WTC11 (cell line): ENCODE measurements at regions not wholly inside any gene's neighbourhood (a gene's known extent, or its start where the extent isn't known, plus 50 kb on each side); places are given as distances from the start of the nearest gene placed in this dataset.

Experiments
- ATF1 ChIP-seq: sonication (generic); formaldehyde crosslinking; IDR thresholded peaks from 2 replicates; pipeline ENCODE4 v1.8.1; 2023; ENCODE audit warnings: mild to moderate bottlenecking, moderate library complexity, missing genetic modification reagents
- CREM ChIP-seq: sonication (generic); formaldehyde crosslinking; IDR thresholded peaks from 2 replicates; pipeline ENCODE4 v1.8.1; 2022; ENCODE audit warnings: mild to moderate bottlenecking, missing genetic modification reagents, moderate library complexity
- CTCF ChIP-seq: fragments of 200-600 bp; IDR thresholded peaks from 2 replicates; pipeline ENCODE4 v1.8.0; 2022; ENCODE audit warnings: antibody characterized with exemption
- E2F5 ChIP-seq: sonication (generic); formaldehyde crosslinking; IDR thresholded peaks from 2 replicates; pipeline ENCODE4 v1.8.1; 2022; ENCODE audit warnings: mild to moderate bottlenecking, moderate library complexity, missing genetic modification reagents
- KAT7 ChIP-seq: sonication (generic); formaldehyde crosslinking; IDR thresholded peaks from 2 replicates; pipeline ENCODE4 v1.8.1; 2023; ENCODE audit warnings: missing genetic modification reagents, mild to moderate bottlenecking, borderline replicate concordance
- TEAD1 ChIP-seq: sonication (generic); formaldehyde crosslinking; IDR thresholded peaks from 2 replicates; pipeline ENCODE4 v1.8.0; 2022; ENCODE audit warnings: mild to moderate bottlenecking, missing genetic modification reagents
- ZBTB21 ChIP-seq: sonication (generic); formaldehyde crosslinking; IDR thresholded peaks from 2 replicates; pipeline ENCODE4 v1.8.1; 2023; ENCODE audit warnings: mild to moderate bottlenecking, missing genetic modification reagents, borderline replicate concordance
- TF ChIP-seq, protein P1 (sequence below): sonication (generic); formaldehyde crosslinking; IDR thresholded peaks from 2 replicates; pipeline ENCODE4 v1.8.1; 2023; ENCODE audit warnings: mild to moderate bottlenecking, missing genetic modification reagents
- TF ChIP-seq, protein P2 (sequence below): sonication (generic); formaldehyde crosslinking; conservative IDR thresholded peaks from 2 replicates; pipeline ENCODE4 v1.8.1; 2023; ENCODE audit warnings: mild to moderate bottlenecking, low read depth, missing genetic modification reagents, moderate library complexity
- TF ChIP-seq, protein P3 (sequence below): sonication (generic); formaldehyde crosslinking; IDR thresholded peaks from 2 replicates; pipeline ENCODE4 v1.8.0; 2022; ENCODE audit warnings: mild to moderate bottlenecking, missing genetic modification reagents
- TF ChIP-seq, protein P4 (sequence below): sonication (generic); formaldehyde crosslinking; IDR thresholded peaks from 2 replicates; pipeline ENCODE4 v1.8.0; 2022; ENCODE audit warnings: mild to moderate bottlenecking, missing genetic modification reagents

DNA sequence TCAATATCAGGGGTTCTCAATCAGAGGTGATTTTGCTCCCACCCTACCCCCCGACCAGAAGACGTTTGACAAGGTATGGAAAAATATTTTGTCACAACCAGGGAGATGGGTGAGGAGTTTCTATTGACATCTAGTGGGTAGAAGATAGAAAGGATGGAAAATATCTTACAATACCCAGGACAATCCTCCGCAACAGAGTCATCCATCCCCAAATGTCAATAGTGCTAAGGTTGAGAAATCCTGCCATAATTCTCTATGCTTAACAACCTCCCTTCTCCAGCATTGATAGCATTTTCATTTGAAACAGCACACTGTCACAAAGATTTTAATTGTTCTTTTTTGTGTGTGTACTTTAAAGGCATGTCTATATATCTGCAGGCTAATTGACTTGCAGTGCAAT, 890.5 kb downstream of the PDHA2 start:
- no peak for TF ChIP-seq E2F5 (CRISPR knock-in tag)
- TF ChIP-seq ATF1 (CRISPR knock-in tag): no peak
- TF ChIP-seq CTCF: no peak
- TF ChIP-seq, protein P1, sequence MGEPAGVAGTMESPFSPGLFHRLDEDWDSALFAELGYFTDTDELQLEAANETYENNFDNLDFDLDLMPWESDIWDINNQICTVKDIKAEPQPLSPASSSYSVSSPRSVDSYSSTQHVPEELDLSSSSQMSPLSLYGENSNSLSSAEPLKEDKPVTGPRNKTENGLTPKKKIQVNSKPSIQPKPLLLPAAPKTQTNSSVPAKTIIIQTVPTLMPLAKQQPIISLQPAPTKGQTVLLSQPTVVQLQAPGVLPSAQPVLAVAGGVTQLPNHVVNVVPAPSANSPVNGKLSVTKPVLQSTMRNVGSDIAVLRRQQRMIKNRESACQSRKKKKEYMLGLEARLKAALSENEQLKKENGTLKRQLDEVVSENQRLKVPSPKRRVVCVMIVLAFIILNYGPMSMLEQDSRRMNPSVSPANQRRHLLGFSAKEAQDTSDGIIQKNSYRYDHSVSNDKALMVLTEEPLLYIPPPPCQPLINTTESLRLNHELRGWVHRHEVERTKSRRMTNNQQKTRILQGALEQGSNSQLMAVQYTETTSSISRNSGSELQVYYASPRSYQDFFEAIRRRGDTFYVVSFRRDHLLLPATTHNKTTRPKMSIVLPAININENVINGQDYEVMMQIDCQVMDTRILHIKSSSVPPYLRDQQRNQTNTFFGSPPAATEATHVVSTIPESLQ: no peak
- TF ChIP-seq, protein P2, sequence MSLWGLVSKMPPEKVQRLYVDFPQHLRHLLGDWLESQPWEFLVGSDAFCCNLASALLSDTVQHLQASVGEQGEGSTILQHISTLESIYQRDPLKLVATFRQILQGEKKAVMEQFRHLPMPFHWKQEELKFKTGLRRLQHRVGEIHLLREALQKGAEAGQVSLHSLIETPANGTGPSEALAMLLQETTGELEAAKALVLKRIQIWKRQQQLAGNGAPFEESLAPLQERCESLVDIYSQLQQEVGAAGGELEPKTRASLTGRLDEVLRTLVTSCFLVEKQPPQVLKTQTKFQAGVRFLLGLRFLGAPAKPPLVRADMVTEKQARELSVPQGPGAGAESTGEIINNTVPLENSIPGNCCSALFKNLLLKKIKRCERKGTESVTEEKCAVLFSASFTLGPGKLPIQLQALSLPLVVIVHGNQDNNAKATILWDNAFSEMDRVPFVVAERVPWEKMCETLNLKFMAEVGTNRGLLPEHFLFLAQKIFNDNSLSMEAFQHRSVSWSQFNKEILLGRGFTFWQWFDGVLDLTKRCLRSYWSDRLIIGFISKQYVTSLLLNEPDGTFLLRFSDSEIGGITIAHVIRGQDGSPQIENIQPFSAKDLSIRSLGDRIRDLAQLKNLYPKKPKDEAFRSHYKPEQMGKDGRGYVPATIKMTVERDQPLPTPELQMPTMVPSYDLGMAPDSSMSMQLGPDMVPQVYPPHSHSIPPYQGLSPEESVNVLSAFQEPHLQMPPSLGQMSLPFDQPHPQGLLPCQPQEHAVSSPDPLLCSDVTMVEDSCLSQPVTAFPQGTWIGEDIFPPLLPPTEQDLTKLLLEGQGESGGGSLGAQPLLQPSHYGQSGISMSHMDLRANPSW: no peak
- TF ChIP-seq, protein P3, sequence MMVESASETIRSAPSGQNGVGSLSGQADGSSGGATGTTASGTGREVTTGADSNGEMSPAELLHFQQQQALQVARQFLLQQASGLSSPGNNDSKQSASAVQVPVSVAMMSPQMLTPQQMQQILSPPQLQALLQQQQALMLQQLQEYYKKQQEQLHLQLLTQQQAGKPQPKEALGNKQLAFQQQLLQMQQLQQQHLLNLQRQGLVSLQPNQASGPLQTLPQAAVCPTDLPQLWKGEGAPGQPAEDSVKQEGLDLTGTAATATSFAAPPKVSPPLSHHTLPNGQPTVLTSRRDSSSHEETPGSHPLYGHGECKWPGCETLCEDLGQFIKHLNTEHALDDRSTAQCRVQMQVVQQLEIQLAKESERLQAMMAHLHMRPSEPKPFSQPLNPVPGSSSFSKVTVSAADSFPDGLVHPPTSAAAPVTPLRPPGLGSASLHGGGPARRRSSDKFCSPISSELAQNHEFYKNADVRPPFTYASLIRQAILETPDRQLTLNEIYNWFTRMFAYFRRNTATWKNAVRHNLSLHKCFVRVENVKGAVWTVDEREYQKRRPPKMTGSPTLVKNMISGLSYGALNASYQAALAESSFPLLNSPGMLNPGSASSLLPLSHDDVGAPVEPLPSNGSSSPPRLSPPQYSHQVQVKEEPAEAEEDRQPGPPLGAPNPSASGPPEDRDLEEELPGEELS (CRISPR knock-in tag): no peak
- TF ChIP-seq TEAD1 (CRISPR knock-in tag): no peak
- TF ChIP-seq KAT7: no peak
- TF ChIP-seq, protein P4, sequence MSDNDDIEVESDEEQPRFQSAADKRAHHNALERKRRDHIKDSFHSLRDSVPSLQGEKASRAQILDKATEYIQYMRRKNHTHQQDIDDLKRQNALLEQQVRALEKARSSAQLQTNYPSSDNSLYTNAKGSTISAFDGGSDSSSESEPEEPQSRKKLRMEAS (CRISPR knock-in tag): no peak
- TF ChIP-seq CREM: no peak
- no peak for TF ChIP-seq ZBTB21
